Activated T-cell treated with anti-CD3 and anti-CD28 coated beads, Interleukin-2, amount 50 U/mL, for 48 hours (primary cell): ENCODE measurements at regions not wholly inside any gene's neighbourhood (a gene's known extent, or its start where the extent isn't known, plus 50 kb on each side); places are given as distances from the start of the nearest gene placed in this dataset.

Source experiments
- DNase-seq, 2 experiments: peaks; one replicate each; pipeline ENCODE4 v3.0.0-alpha.2; 2020

DNA sequence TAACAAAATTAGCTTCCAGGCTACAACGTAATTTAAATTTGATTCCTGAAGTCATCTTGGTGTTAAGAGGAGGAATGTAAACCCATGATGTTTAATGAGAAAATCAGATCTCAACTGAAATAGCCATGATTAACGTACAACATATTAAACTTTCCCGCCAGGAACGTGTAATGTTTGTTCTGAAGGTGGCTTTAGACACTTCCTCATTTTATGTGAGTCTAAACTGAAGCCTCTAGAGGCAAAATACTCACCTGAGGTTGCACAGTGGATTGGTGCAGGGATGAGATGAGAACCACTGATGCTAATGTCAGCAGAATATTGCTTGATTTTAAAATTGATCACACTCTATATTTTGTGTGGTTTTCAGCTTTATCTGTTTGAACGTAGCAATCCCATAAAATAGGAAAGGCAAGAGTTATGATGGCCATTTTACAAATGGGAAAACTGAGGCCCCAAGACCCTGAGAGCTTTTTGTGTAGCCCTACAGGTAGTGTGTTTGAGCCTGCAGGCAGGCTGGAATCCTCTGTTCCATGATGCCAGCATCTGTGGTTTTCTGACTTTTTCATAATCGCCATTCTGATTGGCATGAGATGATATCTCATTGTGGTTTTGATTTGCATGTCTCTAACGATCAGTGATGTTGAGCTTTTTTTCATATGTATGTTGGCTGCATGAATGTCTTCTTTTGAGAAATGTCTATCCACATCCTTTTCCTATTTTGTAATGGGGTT lies 243.7 kb upstream of the BMPER start:
- DNase-seq = no peak

GRCh38 chr7:33666531-33666930 lies 238.8 kb upstream of the BMPER start:
- no peak for DNase-seq

DNA sequence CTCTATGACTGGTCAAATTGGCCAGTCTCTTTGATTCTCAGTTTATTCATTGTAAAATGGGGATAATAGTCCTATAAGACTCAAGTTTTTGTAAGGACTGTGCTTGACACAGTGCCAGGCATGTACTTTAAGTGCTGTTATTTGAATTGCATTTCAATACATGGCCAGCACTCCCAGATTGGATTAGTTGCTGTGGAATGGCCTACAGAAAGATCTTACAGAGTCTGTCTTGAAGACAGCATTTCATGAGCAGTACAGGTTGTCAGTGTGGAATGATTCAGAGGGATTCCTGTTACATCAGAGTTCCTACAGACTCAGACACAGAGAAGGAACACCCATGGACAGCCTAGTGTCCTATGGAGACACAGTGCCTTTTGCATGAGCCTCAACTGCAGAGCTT lies 238.1 kb upstream of the BMPER start:
- no peak for DNase-seq

DNA sequence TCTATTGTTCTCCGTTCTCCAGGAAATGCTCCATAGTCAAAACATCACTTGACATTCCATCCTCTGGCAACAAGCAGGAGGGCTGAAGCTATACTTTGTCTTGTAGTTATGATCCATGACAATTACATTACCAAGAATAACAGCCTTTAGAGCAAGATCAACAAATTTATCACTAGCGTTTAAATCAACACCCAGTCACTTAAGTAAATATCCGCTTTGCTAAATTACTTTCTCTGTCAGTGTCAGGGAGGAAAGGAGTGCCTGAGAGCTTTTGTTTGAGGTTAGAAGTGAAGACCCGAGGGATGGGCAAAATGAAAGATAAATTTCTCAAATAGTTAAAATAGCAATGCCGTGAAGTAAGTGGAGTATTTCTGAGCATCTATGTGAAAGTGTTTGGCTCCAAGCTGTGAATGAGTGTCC lies 236.1 kb upstream of the BMPER start:
- DNase-seq = no peak

DNA sequence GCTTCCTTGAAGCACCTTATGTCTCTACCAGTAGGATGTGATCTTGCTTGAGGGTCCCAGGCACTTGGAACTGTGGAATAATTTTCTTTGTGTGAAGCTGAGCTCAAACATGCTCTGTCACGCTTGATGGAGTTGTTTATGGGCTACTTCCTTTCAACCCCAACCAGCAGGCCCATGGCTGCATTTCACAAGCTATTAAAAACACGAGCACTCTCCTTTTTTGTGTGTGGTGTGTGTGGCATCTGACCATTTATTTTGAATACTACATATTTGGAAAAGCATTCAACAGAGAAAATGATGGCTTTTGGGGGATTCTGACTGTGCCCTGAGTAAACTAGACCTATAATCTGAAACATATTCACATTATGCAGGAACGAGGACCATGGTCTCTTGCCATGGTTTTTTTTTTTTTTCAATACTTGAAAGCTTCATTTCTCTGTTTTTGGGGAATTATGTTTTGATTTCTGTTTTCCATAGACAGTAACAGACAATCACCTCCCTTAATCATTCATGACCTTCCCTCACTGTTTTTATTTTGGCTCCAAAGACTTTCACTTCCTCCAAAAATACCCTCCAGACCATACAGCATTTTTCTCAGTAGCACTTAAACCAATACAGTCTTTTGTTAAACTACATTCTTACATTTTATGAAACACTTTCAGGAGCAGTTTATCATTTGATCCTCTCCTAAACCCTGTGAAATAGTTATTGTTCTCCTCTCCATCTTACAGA lies 233.6 kb upstream of the BMPER start:
- no peak for DNase-seq

GRCh38 chr7:33673029-33673700 lies 232.2 kb upstream of the BMPER start:
- DNase-seq = no peak

DNA sequence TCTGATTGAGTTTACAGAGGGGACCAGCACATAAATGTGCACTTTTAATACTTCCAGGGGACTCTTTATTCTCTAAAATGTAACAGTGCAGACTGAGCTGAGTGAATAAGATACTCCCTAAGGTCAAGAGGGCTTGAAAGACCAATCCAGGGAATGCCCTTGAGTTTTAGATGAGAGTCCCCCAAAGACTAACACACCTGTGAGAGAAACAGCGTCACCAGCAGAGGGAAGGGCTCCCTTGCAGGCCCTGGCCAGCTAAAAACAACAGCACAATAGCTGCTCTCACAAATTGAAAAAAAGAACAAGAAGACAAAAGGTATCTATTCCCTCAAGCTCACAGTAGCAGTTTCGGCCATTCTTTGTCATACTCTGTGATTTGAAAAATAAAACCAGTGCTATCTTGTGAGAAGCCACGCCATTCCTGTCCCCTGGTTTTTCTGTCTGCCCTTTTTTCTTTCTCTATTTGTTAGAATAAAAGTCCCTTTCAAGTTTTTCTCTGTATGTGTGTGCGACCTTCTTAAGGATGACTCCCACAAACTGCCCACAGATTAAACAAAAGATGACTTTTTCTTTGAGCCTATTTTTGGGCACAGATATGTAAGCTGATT lies 230.4 kb upstream of the BMPER start:
- DNase-seq = no peak

DNA sequence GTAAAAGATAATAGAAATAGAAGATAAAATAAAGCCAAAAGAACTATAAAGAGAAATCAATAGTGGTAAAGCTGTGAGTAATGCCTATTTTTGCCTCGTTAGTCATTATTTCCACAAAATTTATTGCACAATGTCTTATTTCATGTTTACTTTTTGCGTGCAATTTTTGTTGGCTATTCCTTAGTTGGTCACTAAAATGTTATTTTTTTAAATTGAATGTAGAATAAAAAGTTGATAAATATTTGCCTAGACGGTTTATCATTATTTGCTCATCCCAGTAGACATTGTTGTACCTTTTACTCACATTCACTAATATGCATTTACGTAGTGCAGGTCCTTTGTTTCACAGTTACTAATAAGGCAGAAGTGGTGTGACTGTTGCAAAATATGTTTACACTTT lies 227.8 kb upstream of the BMPER start:
- DNase-seq = no peak

DNA sequence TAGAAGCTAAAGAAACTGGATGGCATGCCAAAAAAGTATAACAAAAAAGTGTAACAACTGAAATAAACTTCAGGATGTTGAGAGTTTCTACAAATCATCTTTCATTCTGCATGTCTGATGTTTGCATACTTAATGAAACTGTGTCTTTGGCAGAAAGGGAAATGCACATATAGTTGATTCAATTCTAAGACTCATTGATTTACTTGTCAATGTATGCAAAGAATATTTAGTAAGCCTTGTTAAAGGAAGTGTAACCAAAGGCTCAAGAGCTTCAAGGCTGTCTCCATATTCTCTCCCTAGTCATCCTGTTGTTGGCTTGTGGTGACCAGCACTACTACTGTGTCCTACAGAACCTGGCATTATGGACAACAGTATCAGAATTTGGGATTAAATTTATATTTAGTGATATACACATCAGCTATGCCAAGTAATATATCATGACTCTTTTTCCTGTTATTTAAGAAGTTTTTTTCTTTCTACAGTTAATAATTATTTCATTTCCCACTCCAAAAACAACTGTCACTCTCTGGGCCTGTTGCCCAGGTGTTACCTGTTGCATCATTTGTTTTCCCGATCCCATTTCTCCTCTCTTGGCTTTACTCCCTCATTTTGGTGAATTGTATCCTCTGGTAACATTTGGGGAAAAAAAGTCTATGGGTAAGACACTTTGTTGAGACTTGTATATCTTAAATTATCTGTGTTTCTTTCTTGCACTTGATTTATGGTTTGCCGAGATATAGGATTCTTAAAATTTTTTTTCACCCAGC lies 226.6 kb upstream of the BMPER start:
- no peak for DNase-seq

DNA sequence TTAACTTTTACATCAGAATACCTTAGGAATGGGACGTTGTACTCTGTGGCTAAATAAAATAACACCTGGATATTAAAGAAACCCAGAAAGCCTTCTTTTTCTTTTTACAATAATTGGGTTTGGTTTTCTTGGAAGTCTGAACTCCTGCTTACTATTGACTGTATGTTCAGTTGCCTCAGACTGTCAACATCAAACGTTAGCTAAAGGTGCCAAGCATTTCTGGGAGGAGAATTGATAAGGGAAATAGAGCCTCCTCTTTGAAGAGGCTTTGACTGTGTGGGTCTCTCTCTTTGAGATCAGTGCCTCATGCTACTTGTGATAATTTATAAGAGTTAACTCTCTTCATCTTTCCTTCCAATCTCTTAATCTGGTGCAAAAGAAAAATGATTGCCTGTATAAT lies 224.7 kb upstream of the BMPER start:
- DNase-seq = no peak

DNA sequence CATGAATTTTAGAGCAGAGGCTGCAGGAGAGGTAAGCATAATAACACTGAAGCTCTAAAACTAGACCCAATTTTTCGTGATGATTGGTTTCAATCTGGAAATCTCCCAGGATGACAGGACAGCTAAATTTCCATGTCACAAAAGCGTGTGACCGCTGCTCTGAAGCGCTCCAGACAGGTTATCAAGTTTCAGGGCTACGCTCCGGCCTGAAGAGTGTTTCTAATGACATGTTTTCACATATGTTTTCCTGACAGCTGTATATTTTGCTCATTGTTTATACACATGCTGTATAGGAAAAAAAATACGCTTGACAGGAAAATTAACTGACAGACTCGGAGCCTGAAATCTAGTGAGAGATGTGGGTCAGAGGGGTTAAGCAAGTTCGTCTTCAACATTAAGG lies 219.8 kb upstream of the BMPER start:
- no peak for DNase-seq

GRCh38 chr7:33685981-33686683 lies 219.2 kb upstream of the BMPER start:
- DNase-seq = no peak

GRCh38 chr7:33687625-33688024 lies 217.7 kb upstream of the BMPER start:
- no peak for DNase-seq

DNA sequence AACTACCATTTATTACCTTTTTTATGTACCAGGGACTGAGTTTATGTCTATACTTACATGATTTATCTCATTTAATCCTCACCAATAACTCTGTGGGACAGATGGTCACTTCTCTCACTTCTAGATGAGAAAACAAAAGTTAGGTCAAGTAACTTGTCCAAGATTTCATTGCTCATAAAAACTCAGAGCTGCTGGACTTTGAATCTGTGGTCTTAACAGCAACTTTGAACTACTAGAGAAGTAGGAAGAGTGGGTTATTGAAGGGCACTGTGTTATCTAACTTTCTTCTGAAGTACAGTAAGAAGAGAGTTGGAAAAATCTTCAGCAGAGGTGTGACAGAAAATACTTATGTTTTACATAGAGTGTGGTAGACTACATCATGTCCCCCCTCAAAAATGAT lies 214.2 kb upstream of the BMPER start:
- DNase-seq = no peak

GRCh38 chr7:33692956-33693355 lies 212.4 kb upstream of the BMPER start:
- no peak for DNase-seq

DNA sequence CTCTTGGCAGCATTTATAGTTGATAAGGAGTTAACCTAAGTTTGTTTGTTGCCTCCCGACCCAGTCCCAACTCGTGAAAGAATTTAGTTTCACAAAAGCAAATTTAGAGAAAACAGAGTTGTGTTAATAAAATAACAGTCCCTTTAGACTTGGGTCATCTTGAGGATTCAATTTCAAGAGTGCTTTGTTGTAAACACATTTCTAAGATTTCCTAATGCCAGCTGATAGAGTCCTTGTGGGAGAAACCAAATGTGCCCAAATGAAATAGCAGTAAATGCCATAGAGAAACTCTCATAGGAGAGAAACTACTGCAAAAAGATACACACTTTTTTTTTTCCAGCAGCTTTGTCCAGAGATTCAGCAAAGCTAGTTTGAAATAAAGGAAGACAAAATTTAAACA lies 211.3 kb upstream of the BMPER start:
- no peak for DNase-seq

DNA sequence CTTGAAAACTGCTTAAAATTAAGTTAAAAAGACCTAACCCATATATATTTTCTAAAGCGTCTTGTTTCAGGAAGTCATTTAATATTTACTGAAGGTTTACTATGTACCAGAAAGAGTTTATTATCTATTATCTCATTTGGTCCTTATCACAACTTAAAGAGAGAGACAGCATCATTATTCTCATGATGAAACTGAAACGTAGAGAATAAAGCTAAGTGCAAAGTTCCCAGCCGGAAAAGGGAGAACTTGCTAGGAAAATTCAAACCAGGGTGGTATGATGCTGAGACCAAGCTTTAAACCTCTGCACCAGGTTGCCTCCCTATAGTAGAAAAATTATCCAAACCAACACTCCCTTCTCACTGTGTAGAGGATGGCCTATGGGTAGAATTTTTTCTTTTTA lies 207.7 kb upstream of the BMPER start:
- no peak for DNase-seq

DNA sequence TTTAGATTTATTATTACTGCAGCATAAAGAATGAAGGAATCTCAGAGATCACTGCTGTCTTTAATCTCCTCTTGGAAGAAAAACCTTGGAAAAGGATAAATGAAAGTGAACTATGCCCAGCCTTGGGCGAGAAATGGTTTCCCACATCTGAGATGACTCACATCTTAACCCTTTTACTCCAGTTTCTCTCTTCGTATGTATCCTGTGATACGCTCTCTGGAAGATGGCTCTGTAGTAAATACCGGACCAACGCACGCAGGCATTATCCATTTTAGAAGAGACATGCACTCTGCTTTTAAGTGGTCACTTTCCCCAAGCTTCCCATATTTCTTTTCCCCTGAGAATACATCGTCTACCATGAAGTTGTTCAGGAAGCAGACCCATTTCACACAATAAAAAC lies 207.3 kb upstream of the BMPER start:
- no peak for DNase-seq

GRCh38 chr7:33698692-33699128 lies 206.6 kb upstream of the BMPER start:
- DNase-seq = no peak

- DNase-seq = no peak
Measured at GRCh38 chr7:33700001-33700899, 205.1 kb upstream of the BMPER start.

- no peak for DNase-seq
Measured at GRCh38 chr7:33701189-33701740, 204.1 kb upstream of the BMPER start.
